PC-9 (cell line): ENCODE measurements at regions not wholly inside any gene's neighbourhood (a gene's known extent, or its start where the extent isn't known, plus 50 kb on each side); places are given as distances from the start of the nearest gene placed in this dataset.
"Not testable (repeated sequence)": the region's sequence is repeated elsewhere in the genome, so short reads cannot be mapped to it uniquely, and the experiment has no call there.

ENCODE experiments used
- CTCF ChIP-seq: fragments of 200-600 bp; sonication (generic); conservative IDR thresholded peaks from 2 replicates; pipeline ENCODE4 v1.6.1; 2017; ENCODE audit warnings: mixed run types, antibody characterized with exemption, mild to moderate bottlenecking, moderate library complexity
- EZH2 ChIP-seq: fragments of 200-600 bp; sonication (generic); IDR thresholded peaks from 2 replicates; pipeline ENCODE4 v1.8.0; 2017; ENCODE audit warnings: antibody characterized with exemption, low read depth

GRCh38 chr2:210871566-210871965 lies 315.2 kb downstream of the CPS1 start:
- TF ChIP-seq CTCF, EZH2: not testable (repeated sequence)
